Heart left ventricle (tissue), 13 donors: ENCODE measurements at regions not wholly inside any gene's neighbourhood (a gene's known extent, or its start where the extent isn't known, plus 50 kb on each side); places are given as distances from the start of the nearest gene placed in this dataset.

Experiments
- CTCF ChIP-seq, 12 donors: fragments of 200-600 bp; sonication (generic) in 4 of 12; IDR thresholded peaks; one replicate each; pipeline versions ENCODE4 v1.5.0 to v1.8.0; 2018 to 2022; ENCODE audit warnings: antibody characterized with exemption in 12 of 12, mild to moderate bottlenecking in 5 of 12
- POLR2A ChIP-seq, 2 donors: fragments of 450-650 bp; IDR thresholded peaks; one replicate each; pipeline ENCODE4 v1.6.1; 2017; ENCODE audit warnings: antibody characterized with exemption in 2 of 2, mild to moderate bottlenecking in 2 of 2, moderate library complexity in 2 of 2
- donor health status: ischemic (EF 13 %, LVEDD 7.1; RV severe dilation, severe dysfunction).
- donor health status: DM: no; HTN: yes; CAD: no.
- donor health status: DM: no; HTN: no; CAD: no.
- donor health status: ischemic (EF 25% LVEDD 6.9; RV normal size, moderate dysfunction).
- donor health status: ischemic (EF 25% LVEDD 5.7; RV mildly dilated, moderate dysfunction).
- donor health status: ischemic (EF 35%, LVEDD 5.7; RV mildly dilated, moderate dysfunction).
- donor health status: nonischemic (EF 11% LVEDD 7.7; RV severe dilation, severe dysfunction).
- donor health status: DM: yes; HTN: yes; CAD: no.
- donor health status: PGD.
- donor health status: ischemic (EF 29% LVEDD 5.4; RV normal size, mild dysfunction).
- donor health status: nonischemic (EF 23%, LVEDD 6.1; RV moderate dilation, normal function).

DNA sequence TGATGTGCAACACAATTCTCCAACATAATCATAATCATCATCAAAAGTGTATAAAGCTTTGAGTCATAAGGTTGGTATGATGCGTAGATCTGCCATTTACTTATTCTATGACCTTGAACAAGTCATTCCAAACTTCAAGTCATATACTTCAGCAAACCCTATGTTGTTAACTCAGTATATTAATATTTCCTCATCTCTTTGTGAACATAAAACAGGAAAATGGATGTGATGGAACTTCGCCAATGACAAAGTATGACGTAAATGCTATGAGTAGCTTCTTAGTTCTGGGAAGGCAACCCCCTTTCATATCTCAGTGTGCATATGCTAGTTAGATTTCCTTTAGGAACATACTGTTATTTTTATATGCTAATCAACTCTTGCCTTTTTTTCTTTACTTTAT lies 102.7 kb upstream of the ANO3 start:
- TF ChIP-seq CTCF (IDR thresholded peaks at IDR 0.05) (no peak), POLR2A (IDR thresholded peaks at IDR 0.05) (no peak)
